GM20000 (cell line): ENCODE measurements at regions not wholly inside any gene's neighbourhood (a gene's known extent, or its start where the extent isn't known, plus 50 kb on each side); places are given as distances from the start of the nearest gene placed in this dataset.

Experiments used
- DNase-seq: peaks from one replicate; pipeline ENCODE4 v3.0.0; 2012; ENCODE audit warnings: low spot score
- TF ChIP-seq, protein P1 (sequence below): IDR thresholded peaks from 2 replicates; pipeline ENCODE4 v1.5.1; 2012; ENCODE audit warnings: mild to moderate bottlenecking, control low read depth; ENCODE audit errors: extremely low read depth, missing control alignments

DNA sequence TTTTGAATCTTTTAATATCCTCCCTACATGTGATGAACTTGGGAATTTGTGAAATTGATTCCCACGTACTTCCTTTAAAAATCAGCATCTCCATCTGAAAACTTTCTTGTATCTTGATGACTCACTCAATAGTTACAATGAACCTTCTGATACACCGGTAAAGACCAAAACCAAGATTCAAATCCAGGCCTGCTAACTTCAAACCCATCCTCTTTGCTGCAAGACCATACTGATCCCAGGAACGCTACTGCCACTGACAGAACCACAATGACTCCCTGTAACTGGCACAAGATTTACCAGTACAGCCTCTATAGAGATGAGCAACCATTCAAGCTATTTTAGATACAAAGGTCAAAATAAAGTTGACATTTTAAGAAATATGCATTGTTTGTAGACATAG is 332.9 kb downstream of the DNAH5 start:
- DNase-seq, result no peak
- TF ChIP-seq, protein P1, sequence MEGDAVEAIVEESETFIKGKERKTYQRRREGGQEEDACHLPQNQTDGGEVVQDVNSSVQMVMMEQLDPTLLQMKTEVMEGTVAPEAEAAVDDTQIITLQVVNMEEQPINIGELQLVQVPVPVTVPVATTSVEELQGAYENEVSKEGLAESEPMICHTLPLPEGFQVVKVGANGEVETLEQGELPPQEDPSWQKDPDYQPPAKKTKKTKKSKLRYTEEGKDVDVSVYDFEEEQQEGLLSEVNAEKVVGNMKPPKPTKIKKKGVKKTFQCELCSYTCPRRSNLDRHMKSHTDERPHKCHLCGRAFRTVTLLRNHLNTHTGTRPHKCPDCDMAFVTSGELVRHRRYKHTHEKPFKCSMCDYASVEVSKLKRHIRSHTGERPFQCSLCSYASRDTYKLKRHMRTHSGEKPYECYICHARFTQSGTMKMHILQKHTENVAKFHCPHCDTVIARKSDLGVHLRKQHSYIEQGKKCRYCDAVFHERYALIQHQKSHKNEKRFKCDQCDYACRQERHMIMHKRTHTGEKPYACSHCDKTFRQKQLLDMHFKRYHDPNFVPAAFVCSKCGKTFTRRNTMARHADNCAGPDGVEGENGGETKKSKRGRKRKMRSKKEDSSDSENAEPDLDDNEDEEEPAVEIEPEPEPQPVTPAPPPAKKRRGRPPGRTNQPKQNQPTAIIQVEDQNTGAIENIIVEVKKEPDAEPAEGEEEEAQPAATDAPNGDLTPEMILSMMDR, result no peak

DNA sequence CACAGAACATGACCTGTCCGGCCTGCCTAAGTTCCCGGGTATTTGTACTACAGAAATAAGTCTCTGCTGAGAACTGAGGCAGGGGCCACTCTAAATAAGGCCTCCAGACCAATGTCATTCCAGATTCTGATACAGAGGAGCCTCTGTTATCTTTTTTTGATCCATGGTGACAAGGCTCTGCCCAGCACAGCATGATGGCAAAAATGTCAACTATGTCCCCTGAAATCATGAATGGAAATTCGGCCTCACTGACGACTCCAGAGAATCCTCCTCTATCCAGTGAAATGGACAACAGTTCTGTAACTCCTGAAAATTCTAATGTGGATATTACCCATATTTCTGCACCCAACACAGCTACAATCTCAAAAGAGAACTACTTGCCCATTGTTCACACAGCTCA is 335.0 kb downstream of the DNAH5 start:
- no peak for DNase-seq
- TF ChIP-seq, protein P1, result no peak

DNA sequence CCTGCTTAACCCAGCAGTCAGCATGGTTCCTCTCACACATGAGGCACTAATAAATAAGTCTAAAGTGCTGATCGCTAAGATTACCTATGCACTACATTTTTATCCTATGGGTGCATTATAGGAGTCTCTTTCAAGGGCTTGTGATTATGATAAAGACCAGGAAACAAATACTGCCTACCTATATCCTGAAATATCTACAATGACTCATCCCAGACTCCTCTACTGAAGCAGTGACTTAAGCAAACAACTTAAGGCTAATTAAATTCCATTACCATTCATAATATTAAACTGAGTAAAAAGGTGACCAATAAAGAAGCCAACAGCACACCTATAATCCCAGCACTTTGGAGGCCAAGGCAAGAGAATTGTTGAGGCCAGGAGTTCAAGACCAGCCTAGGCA is 338.4 kb downstream of the DNAH5 start:
- TF ChIP-seq, protein P1, result no peak
- DNase-seq, result no peak

DNA sequence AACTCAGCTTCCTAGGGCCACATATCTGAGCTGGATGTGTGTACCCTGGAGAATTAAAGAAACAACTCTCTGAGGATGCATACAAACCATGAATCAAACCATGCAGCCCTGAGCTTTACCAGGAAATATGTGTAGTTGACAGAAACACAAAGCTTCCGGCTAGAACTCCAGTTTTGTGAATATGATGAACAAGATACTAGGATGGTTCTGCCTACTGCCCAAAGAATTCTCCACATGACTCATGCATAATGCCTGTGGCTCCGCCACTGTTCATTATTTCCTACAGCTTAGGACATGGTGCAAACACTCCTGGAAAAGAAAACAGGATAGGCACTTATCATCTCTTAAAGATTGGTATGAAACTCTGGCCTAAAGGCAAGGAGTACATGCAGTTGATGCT is 343.4 kb downstream of the DNAH5 start:
- DNase-seq, result no peak
- TF ChIP-seq, protein P1, result no peak

DNA sequence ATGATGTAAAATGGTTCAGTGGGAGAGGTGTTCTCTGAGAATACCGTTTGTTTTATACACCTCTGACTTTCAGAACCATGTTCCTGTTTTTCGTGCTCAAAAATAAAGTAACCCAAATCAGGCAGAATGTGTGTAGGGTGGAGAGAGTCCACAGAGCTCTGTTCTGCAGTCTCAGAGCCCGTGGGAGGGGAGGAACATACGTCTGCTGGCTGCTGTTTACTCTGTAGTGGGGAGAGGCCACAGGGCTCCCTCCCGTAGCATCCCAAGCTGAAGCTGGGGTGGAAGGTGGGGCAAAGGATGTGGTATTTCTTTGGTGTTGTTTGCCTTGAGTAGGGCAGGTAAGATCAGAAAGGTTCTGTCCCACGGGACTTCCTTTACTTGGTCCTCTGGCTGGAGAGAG is 348.5 kb downstream of the DNAH5 start:
- TF ChIP-seq, protein P1, result no peak
- no peak for DNase-seq

DNA sequence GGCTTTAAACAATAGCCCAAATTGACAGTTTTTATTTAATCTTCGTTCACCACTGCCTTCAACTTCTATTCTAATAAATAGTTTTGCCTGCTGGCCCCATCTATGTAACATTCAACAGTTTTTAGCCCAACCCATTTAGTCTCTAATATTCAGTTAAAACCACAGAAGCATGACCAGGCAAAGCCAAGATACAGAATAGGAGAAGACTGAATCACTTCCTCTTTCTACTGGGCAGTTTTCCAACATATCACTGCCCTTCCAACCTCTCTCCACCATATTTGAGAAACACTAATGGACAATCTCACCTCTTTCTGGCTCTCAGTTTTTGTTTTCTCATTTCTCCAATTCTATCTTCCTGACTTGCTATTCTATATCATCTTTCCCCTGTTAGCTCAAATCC is 352.9 kb downstream of the DNAH5 start:
- TF ChIP-seq, protein P1, result no peak
- no peak for DNase-seq

DNA sequence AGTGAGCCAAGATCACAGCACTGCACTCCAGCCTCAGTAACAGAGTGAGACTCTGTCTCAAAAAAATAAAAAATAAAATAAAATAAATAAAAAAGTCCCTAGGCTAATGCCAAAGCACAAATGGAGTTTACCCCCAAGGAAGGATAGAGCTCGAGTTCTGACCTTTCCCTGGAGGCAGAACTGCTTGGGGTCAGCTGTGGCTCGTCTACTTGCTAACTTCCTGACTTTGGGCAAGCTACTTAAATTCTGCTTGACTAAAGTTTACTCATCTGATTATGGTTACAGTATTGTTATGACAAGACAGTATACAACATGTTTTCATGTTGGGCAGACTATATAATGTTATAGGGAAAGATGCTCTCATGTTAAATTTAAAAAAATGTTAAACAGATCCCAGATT is 359.2 kb downstream of the DNAH5 start:
- no peak for DNase-seq
- TF ChIP-seq, protein P1, result no peak
